HG03571 (cell line): ENCODE measurements at regions not wholly inside any gene's neighbourhood (a gene's known extent, or its start where the extent isn't known, plus 50 kb on each side); places are given as distances from the start of the nearest gene placed in this dataset.

Experiments
- ATAC-seq: cut with Tn5 transposase; IDR thresholded peaks from one replicate; pipeline ENCODE4 v1.9.1; 2021; ENCODE audit not compliant: unreplicated experiment

DNA sequence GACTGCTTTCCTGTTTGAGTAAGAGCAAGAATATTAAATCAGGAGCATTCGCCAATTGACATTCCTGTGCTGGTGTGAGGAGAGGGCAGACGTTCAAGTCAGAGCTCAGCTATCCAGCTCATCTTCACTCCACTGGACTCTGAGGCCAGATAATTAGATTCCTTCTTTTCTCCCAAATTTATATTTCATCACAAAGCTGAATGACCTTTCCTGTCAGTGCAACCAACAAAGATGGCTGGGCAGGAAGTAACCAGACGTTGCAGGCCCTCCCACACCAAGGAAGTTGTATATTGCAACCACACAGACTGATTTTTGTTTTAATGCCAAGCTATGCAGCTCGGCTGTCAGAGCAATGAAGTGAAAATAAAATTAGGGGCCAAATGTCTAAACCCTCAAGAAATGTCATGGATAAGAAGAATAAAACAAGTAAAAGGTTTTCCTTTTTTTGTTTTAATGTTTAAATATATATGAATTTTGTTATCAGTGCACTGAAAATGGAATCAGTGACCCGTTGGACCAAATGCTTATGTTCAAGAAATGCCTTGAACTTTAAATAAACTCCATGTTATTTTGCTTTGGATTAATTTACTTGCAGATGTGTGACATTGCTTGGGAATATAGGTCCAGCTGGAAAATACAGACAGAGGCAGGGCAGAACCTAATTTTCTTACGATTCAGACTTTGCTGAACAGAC lies 578.9 kb upstream of the FAT1 start:
- no peak for ATAC-seq

GRCh38 chr4:187304133-187304532 lies 580.5 kb upstream of the FAT1 start:
- ATAC-seq = no peak

DNA sequence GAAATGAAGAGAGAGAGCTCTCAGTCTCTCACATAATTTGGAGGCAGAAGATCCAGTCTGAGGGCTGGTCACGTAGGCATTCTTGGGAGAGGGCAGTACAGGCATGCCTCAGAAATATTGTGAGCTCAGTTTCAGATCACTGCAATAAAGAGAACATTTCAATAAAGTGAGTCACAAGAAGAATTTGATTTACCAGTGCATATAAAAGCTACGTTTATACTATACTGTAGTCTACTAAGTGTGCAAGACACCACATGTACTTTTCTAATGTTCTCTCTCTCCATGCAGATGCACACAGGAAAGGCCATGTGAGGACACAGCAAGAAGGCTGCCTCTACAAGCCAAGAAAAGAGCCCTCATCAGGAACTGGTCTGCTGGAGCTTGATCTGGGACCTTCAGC lies 583.5 kb upstream of the FAT1 start:
- ATAC-seq = no peak

DNA sequence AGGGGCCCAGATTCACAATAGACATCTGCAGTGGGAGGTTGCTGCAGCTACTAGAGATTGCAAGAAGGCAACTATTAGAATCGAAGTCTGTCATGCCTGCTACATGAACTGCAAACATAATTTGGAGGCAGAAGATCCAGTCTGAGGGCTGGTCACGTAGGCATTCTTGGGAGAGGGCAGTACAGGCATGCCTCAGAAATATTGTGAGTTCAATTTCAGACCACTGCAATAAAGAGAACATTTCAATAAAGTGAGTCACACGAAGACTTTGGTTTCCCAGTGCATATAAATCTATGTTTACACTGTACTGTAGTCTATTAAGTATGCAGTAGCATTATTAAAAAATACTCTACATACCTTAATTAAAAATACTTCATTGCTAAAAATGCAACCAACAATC lies 585.8 kb upstream of the FAT1 start:
- ATAC-seq = no peak

DNA sequence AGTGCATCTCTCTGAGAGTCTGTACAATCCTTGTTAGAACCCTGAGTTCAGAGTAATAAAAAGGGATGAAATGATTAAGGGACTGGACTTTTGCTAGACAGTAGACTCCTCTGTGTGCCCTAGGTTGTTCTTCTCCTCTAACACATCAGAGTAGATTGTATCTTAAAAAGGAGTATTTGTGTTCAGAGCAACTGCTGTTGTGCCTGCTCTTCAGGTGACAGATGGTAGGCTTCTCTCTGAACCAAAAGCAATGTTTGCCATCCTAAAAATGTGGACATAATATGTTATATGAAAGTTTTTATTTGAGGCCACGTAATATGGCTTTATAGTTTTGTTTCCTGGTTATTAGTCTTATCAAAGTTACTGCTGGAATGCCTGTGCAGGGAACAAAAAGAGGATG lies 588.6 kb upstream of the FAT1 start:
- no peak for ATAC-seq

GRCh38 chr4:187317799-187318198 lies 594.1 kb upstream of the FAT1 start:
- no peak for ATAC-seq

GRCh38 chr4:187321711-187322110 lies 598.1 kb upstream of the FAT1 start:
- ATAC-seq = no peak

DNA sequence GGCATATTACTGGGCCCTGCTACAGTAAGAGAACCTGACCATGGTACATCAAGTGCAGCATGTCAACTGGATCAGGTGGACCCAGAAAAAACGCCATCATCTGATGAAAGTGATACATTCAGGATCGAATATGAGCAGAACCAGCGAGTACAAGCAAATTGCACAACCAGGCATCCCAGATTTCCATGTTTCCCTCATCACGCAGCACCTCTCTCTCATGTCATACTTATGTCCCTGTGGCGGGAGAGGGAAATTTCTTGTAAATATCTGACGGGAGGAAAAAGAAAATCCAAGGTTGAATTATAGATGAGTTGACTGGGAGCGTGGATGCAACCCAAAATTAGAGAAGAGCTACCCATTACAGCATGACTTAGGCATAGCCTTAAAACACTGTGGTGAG lies 608.5 kb upstream of the FAT1 start:
- ATAC-seq = no peak

DNA sequence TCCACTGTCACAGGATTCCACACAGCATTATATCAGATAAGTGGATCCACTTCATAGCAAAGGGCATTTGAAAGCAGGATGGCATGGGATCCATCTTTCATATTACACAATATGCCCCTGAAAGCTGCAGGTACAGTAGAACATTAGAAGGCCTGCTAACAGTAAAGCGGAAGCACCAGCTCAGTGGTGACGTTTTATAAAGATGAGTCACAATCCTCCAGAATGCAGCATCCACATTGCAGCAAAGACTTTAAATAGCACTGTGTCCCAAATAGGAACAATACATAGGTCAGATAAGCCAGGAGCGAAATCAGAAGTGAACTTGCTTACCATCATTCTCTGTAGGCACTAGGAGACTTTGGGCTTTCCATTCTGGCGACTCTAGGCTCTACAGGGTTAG lies 609.5 kb upstream of the FAT1 start:
- no peak for ATAC-seq

DNA sequence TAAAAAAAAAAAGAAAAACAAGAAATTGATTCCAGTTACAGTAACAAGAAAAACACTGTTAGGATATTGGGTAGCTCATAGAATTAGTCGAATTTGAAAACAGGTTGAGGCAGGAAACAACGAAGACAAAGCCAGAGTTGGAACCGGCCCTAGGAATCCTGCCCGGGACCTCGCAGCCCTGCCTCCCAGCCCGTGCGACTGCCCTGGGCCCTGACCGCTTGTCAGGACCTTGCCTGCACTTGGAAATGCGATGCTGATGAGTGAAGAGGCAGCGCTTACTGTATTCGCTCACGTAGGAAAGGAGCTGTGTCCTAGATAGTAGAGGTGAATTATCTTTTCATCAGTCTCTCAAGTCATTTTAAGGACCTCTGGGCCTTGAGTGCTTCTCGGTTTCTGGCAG lies 611.7 kb upstream of the FAT1 start:
- no peak for ATAC-seq

DNA sequence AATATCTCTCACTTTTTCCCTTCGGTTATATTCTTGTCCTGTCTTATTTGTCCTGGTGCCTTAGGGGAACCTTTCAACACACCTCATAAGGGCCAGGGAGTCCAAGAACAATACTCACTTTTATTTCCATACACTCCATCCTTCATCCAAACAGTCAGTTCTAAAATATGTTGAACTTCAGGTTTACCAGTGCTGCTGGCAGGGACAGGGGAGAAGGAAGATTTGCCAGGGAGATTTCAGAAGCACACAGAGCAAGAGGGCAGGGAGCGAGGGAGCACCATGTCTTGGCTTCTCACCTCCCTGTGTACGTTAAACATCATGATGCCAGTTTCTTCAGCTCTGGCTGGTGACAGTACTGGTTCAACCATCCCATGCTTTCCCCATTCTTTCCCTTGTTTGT lies 631.1 kb upstream of the FAT1 start:
- no peak for ATAC-seq

DNA sequence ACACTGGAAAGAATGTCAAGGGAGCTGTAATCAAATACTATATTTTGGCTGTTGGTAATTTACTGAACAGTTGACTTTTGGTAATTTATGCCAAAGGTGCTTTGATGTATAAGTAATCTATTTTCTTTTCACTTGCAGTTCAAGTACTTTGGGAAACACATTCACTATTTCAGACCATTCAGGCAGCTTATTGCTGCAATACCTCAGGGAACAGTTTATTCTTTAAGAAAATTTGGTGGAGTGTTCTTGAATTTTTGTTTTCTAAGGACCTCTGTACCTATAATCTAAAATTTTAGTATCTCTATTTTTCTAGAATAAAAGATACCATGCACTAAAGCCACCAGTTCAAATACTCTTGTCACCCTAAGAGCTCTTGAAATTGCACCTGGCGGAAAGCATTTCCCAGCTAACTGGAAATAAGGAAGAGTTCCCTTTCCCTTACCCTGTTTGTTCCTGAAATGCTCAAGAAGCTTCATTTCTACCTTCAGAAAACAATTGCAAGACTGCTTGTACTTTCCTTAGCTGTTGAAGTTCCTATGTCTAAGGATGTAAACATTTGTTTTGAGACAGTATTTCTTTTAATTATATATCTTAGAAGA lies 633.5 kb upstream of the FAT1 start:
- no peak for ATAC-seq

GRCh38 chr4:187357821-187358220 lies 634.2 kb upstream of the FAT1 start:
- no peak for ATAC-seq

DNA sequence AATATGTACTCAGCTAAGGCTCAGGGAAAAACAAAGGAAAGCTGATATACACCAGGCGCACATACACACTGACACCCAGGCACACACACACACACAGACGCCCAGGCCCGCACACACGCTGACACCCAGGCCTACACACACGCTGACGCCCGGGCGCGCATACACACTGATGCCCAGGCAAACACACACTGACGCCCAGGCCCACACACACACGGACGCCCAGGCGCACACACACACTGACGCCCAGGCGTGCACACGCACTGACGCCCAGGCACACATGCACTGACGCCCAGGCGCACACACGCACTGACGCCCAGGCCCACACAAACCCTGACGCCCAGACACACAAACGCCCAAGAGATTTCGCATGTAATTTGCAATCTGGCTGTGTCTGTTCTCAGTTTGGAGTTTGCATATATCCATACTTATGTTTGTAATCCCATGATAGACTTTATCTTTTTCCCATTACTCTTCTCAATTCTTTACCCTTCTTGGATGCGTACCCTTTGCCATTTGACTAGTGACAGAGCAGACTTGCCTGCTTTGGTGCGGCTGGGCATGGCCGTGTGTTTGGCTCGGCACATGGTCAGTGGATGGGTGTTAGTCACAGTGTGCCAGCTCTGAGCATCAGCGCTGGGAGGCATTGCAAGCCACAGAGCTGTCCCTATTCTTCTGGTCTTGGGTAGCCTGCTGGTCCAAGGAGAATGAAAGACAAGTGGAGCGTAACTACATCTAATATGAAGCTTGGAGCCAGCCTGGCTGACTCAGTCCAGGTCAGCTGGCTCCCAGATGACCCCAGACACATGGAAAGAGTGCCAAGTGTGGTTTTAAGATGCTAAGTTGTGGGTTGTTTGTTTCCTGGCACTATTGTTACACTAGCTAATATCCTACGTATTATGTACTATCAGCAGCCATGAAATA lies 632.4 kb upstream of the ZFP42 start:
- no peak for ATAC-seq

- no peak for ATAC-seq
These were observed 631.2 kb upstream of the ZFP42 start for GRCh38 chr4:187364401-187364800.

GRCh38 chr4:187364851-187365250 lies 630.7 kb upstream of the ZFP42 start:
- ATAC-seq = no peak

- no peak for ATAC-seq
These were observed 629.0 kb upstream of the ZFP42 start for GRCh38 chr4:187366530-187366929.

GRCh38 chr4:187370918-187371317 lies 624.7 kb upstream of the ZFP42 start:
- ATAC-seq = no peak

DNA sequence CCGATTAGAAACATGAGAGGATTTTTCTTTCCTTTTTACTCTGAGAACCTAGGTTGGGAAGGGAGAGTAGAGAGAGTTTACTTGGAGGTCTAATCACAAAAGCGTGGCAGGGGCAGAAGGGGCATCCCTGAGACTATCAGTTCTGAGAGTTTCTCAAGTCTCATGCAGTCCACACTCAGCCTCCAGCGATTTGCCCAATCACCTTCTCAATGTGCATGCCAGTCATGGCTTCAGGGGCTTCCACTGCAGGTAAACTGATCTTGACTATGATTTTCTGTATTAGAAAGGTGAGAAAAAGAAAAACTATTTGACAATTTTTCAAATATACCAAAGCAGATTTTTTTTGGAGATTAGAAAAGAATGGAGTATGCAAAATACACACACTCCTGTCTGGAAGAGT lies 617.1 kb upstream of the ZFP42 start:
- no peak for ATAC-seq

DNA sequence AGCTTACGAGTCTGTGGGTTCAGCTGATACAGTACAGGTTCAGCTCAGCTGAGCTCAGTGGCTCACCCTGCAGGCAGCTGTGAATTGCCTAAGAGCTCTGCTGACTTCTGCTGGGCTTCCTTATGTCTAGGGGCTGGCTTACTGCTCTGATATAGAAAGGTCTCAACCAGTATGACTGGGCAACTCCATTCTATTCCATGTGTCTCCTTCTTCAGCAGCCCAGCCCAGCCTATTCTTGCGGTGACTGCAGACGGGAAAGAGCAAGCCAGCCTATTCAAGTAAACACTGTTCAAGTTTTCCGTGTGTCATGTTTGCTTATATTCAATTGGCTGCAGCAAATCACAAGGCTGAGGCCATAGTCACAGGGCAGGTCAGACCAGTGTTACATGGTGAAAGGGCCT lies 615.4 kb upstream of the ZFP42 start:
- no peak for ATAC-seq

GRCh38 chr4:187383181-187383580 lies 612.4 kb upstream of the ZFP42 start:
- no peak for ATAC-seq

DNA sequence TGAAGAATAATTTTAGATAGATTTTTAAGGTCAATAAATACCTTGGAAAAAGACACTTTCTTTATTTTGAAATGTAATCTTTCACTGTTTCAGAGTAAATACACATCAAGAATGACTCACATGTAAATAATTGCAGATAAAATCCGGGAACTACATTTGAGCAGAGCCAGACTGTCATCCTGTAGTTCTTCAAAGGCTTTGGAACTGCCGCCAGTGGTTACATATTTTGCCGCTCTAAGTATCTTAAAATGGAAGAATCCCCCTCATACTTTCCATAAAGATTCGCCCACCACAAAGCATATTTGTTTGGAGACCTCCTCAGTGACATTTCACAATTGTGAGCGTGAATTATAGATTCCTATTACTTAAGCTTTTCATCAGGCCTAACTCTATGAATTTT lies 607.8 kb upstream of the ZFP42 start:
- no peak for ATAC-seq
